ENCODE measurements at regions not wholly inside any gene's neighbourhood (a gene's known extent, or its start where the extent isn't known, plus 50 kb on each side); places are given as distances from the start of the nearest gene placed in this dataset.

DNA sequence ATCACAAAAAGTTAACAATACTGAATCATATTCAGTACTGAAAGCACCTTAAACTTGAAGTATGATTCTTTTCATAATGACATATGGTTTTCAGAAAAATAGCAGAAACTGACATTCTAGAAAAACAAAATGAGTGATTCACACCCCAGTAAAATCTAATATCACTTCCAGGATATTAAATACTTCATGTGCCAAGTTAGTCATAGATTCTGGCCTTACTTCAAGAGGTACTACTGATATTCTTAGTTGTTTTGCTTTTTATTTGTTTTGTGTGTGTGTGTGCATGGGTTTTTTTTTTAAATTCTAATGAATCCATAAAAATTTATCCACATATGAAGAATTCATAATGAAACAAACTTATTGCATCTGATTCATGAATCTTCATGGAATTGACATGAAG, 207.9 kb upstream of the UFM1 start:
- TF ChIP-seq POLR2AphosphoS5 (IDR thresholded peaks at IDR 0.05) (no peak), EZH2 (IDR thresholded peaks at IDR 0.05; ENCODE audit: borderline replicate concordance, insufficient read depth, low read length, poor library complexity, severe bottlenecking) (no peak), RAD21 (conservative IDR thresholded peaks at IDR 0.05) (no peak)
- TF ChIP-seq, protein P1, sequence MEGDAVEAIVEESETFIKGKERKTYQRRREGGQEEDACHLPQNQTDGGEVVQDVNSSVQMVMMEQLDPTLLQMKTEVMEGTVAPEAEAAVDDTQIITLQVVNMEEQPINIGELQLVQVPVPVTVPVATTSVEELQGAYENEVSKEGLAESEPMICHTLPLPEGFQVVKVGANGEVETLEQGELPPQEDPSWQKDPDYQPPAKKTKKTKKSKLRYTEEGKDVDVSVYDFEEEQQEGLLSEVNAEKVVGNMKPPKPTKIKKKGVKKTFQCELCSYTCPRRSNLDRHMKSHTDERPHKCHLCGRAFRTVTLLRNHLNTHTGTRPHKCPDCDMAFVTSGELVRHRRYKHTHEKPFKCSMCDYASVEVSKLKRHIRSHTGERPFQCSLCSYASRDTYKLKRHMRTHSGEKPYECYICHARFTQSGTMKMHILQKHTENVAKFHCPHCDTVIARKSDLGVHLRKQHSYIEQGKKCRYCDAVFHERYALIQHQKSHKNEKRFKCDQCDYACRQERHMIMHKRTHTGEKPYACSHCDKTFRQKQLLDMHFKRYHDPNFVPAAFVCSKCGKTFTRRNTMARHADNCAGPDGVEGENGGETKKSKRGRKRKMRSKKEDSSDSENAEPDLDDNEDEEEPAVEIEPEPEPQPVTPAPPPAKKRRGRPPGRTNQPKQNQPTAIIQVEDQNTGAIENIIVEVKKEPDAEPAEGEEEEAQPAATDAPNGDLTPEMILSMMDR (IDR thresholded peaks at IDR 0.05; ENCODE audit: poor library complexity, severe bottlenecking) = no peak
